ENCODE measurements at regions not wholly inside any gene's neighbourhood (a gene's known extent, or its start where the extent isn't known, plus 50 kb on each side); places are given as distances from the start of the nearest gene placed in this dataset.

GRCh38 chr7:137146552-137147337 is 196.8 kb downstream of the PTN start:
- peaks cover 5% of the 10 kb centered on the region for H3K9me3 Mint-ChIP-seq

GRCh38 chr7:137146012-137146455 is 197.5 kb downstream of the PTN start:
- Mint-ChIP-seq H3K27ac (no peak overlapping the region), H3K27me3 (no peaks in the 10 kb centered on the region), H3K4me3 (no peak overlapping the region), H3K9me3 (peaks cover 5% of the 10 kb centered on the region), H3K4me1 (ENCODE audit: unreplicated experiment) (peaks cover 11% of the 10 kb centered on the region), H3K36me3 (no peaks in the 10 kb centered on the region)
- DNase-seq (ENCODE audit: extremely low spot score, unreplicated experiment) = no peak
- TF ChIP-seq CTCF (conservative IDR thresholded peaks at IDR 0.05) = no peak

More at GRCh38 chr7:137146552-137147337, 196.8 kb downstream of the PTN start:
- Mint-ChIP-seq H3K27ac (no peak overlapping the region), H3K4me1 (ENCODE audit: unreplicated experiment) (peaks cover 11% of the 10 kb centered on the region), H3K36me3 (no peaks in the 10 kb centered on the region), H3K4me3 (peak overlapping the region; percentile 6), H3K27me3 (no peaks in the 10 kb centered on the region)
- TF ChIP-seq CTCF (conservative IDR thresholded peaks at IDR 0.05) = no peak
- no peak for DNase-seq (ENCODE audit: extremely low spot score, unreplicated experiment)

GRCh38 chr7:137142376-137142775 is 201.2 kb downstream of the PTN start:
- Mint-ChIP-seq H3K27ac (no peak overlapping the region), H3K27me3 (no peaks in the 10 kb centered on the region), H3K4me3 (no peak overlapping the region), H3K4me1 (ENCODE audit: unreplicated experiment) (peaks cover 7% of the 10 kb centered on the region), H3K9me3 (no peaks in the 10 kb centered on the region), H3K36me3 (no peaks in the 10 kb centered on the region)
- TF ChIP-seq CTCF (conservative IDR thresholded peaks at IDR 0.05) = no peak
- DNase-seq (ENCODE audit: extremely low spot score, unreplicated experiment) = no peak

GRCh38 chr7:137135654-137136350 is 207.7 kb downstream of the PTN start:
- no peak overlapping the region for H3K27ac Mint-ChIP-seq
- no peak overlapping the region for H3K4me3 Mint-ChIP-seq
- no peaks in the 10 kb centered on the region for H3K36me3 Mint-ChIP-seq
- H3K9me3 Mint-ChIP-seq = no peaks in the 10 kb centered on the region
- H3K27me3 Mint-ChIP-seq = no peaks in the 10 kb centered on the region
- TF ChIP-seq CTCF (conservative IDR thresholded peaks at IDR 0.05) = no peak
- no peaks in the 10 kb centered on the region for H3K4me1 Mint-ChIP-seq (ENCODE audit: unreplicated experiment)
- no peak for DNase-seq (ENCODE audit: extremely low spot score, unreplicated experiment)

- Mint-ChIP-seq H3K4me1 (ENCODE audit: unreplicated experiment) (no peaks in the 10 kb centered on the region), H3K27me3 (no peaks in the 10 kb centered on the region), H3K4me3 (no peak overlapping the region), H3K27ac (no peak overlapping the region), H3K9me3 (no peaks in the 10 kb centered on the region), H3K36me3 (no peaks in the 10 kb centered on the region)
- TF ChIP-seq CTCF (conservative IDR thresholded peaks at IDR 0.05) = no peak
- DNase-seq (ENCODE audit: extremely low spot score, unreplicated experiment) = no peak
These were observed 212.8 kb downstream of the PTN start for GRCh38 chr7:137130751-137131158.

All from type B pancreatic cell (in vitro differentiated cells).